Fibroblast of lung (primary cell): ENCODE measurements at regions not wholly inside any gene's neighbourhood (a gene's known extent, or its start where the extent isn't known, plus 50 kb on each side); places are given as distances from the start of the nearest gene placed in this dataset.

Experiments used
- DNase-seq, 2 donors: peaks; one replicate each; pipeline versions ENCODE4 v3.0.0 to v3.0.0-alpha.2; 2010; ENCODE audit warnings: low read depth in 2 of 2
- H2AFZ ChIP-seq: 2 replicates; pipeline ENCODE4 v1.5.1; 2012; ENCODE audit warnings: low read length, control low read depth, inconsistent platforms
- H3K27ac ChIP-seq: 2 replicates; pipeline ENCODE4 v1.5.1; 2011; ENCODE audit warnings: low read length, control low read depth; ENCODE audit not compliant: insufficient read depth
- H3K27me3 ChIP-seq: 2 replicates; pipeline ENCODE4 v1.5.1; 2011; ENCODE audit warnings: mild to moderate bottlenecking, low read length; ENCODE audit not compliant: control insufficient read depth, insufficient read depth
- H3K36me3 ChIP-seq: 2 replicates; pipeline ENCODE4 v1.5.1; 2011; ENCODE audit warnings: low read length; ENCODE audit not compliant: control insufficient read depth, insufficient read depth
- H3K4me1 ChIP-seq: 2 replicates; pipeline ENCODE4 v1.5.1; 2011; ENCODE audit warnings: low read length; ENCODE audit not compliant: control insufficient read depth, insufficient read depth; ENCODE audit errors: extremely low read depth
- H3K4me2 ChIP-seq: 2 replicates; pipeline ENCODE4 v1.5.1; 2011; ENCODE audit warnings: low read length, control low read depth; ENCODE audit not compliant: insufficient read depth; ENCODE audit errors: extremely low read depth
- H3K4me3 ChIP-seq, 4 experiments: fragments of 200-600 bp in 1 of 4; sonication (generic) in 1 of 4; replicated peaks in 1 of 4; 2 replicates each; pipeline ENCODE4 v1.5.1; 2011 to 2016; ENCODE audit warnings: low read length in 4 of 4, low read depth in 3 of 4, mild to moderate bottlenecking in 3 of 4, control low read depth in 2 of 4, inconsistent platforms in 1 of 4, mixed read lengths in 1 of 4; ENCODE audit not compliant: insufficient read depth in 1 of 4; ENCODE audit errors: control extremely low read depth in 1 of 4
- H3K79me2 ChIP-seq: 2 replicates; pipeline ENCODE4 v1.5.1; 2012; ENCODE audit warnings: mild to moderate bottlenecking, low read length, inconsistent platforms; ENCODE audit not compliant: control insufficient read depth, insufficient read depth
- H3K9ac ChIP-seq: 2 replicates; pipeline ENCODE4 v1.5.1; 2011; ENCODE audit warnings: mild to moderate bottlenecking, low read length, control low read depth; ENCODE audit not compliant: insufficient read depth
- H3K9me3 ChIP-seq: 2 replicates; pipeline ENCODE4 v1.5.1; 2012; ENCODE audit warnings: low read depth, low read length; ENCODE audit not compliant: control insufficient read depth, insufficient read depth
- H4K20me1 ChIP-seq: 2 replicates; pipeline ENCODE4 v1.5.1; 2011; ENCODE audit warnings: low read length; ENCODE audit not compliant: control insufficient read depth, insufficient read depth; ENCODE audit errors: extremely low read depth
- CTCF ChIP-seq, 2 donors: IDR thresholded peaks in 1 of 2; conservative IDR thresholded peaks in 1 of 2; 1 replicate in 1 of 2; 2 replicates in 1 of 2; pipeline ENCODE4 v1.5.1; 2011 to 2012; ENCODE audit warnings: low read length in 2 of 2, control low read depth in 1 of 2, inconsistent platforms in 1 of 2, low read depth in 1 of 2, mild to moderate bottlenecking in 1 of 2
- EZH2 ChIP-seq: IDR thresholded peaks from 2 replicates; pipeline ENCODE4 v1.5.1; 2012; ENCODE audit warnings: low read length, control low read depth, mild to moderate bottlenecking; ENCODE audit errors: missing control alignments

DNA sequence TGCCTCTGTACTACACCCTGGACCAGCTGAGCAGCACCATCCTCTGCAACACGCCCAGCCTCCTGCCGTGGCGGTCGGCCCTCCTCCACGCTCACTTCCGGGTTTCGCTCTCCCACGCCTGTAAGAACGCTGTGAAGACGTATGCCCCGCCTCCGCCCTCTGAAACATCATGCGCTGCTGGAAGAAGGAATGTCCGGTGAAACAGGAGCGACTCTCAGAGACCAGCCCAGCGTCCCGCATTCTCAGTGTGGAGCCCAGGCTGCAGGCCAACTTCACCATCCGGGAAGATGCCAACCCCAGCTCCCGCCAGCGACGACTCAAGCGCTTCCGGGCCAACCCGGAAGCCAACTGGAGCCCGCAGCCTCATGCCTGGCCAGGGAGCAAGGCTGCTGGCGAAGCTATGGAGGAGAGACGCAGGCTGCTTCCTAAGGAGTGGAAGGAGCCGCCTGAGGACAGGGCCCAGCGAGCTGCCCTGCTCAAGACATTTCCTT lies 186.1 kb upstream of the SLITRK2 start:
- no peak overlapping the region for H3K4me2 ChIP-seq
- no peaks in the 10 kb centered on the region for H3K27me3 ChIP-seq
- no peak for DNase-seq
- no peaks in the 10 kb centered on the region for H3K4me1 ChIP-seq
- no peaks in the 10 kb centered on the region for H3K36me3 ChIP-seq
- H3K79me2 ChIP-seq, result no peaks in the 10 kb centered on the region
- H3K9ac ChIP-seq, result no peak overlapping the region
- H3K9me3 ChIP-seq, result no peaks in the 10 kb centered on the region
- TF ChIP-seq EZH2, result no peak
- TF ChIP-seq CTCF (conservative IDR thresholded peaks at IDR 0.05 in 1 of 2, IDR thresholded peaks at IDR 0.05 in 1 of 2; ENCODE audit: low read depth in 1 of 2, low read length in 2 of 2), result no peak
- no peak overlapping the region for H3K27ac ChIP-seq
- no peak overlapping the region for H2AFZ ChIP-seq
- no peak overlapping the region for H3K4me3 ChIP-seq
- H4K20me1 ChIP-seq, result no peaks in the 10 kb centered on the region

- TF ChIP-seq CTCF (conservative IDR thresholded peaks at IDR 0.05 in 1 of 2, IDR thresholded peaks at IDR 0.05 in 1 of 2; ENCODE audit: low read depth in 1 of 2, low read length in 2 of 2), result no peak
- TF ChIP-seq EZH2, result no peak
These were observed 163.1 kb upstream of the SLITRK2 start for GRCh38 chrX:145654486-145654885.

DNA sequence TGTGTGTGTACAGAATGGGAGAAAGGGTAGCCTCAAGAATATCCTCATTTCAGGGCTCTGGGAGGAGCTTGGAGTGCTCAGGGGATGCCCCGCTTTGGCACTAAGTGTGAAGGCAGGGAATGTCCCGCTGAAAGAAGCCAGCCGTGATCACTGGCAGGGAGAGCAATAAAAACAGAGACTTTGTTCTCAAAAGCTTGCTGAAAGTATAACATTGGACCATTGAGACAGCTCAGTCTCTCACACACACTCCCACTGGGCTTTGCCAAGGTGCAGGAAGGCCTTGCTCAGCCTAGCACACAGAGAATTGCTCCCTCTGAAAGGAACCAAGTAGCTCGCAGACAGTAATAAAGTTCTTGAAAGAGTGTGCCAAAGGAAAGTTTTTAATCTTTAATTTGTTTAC lies 143.8 kb upstream of the SLITRK2 start:
- H3K4me1 ChIP-seq, result no peaks in the 10 kb centered on the region
- H3K79me2 ChIP-seq, result no peaks in the 10 kb centered on the region
- no peaks in the 10 kb centered on the region for H4K20me1 ChIP-seq
- H3K36me3 ChIP-seq, result no peaks in the 10 kb centered on the region
- DNase-seq, result no peak
- no peak overlapping the region for H3K27ac ChIP-seq
- H3K9ac ChIP-seq, result no peak overlapping the region
- no peaks in the 10 kb centered on the region for H3K9me3 ChIP-seq
- H2AFZ ChIP-seq, result no peak overlapping the region
- no peak overlapping the region for H3K4me2 ChIP-seq
- TF ChIP-seq EZH2 (no peak), CTCF (conservative IDR thresholded peaks at IDR 0.05 in 1 of 2, IDR thresholded peaks at IDR 0.05 in 1 of 2; ENCODE audit: low read depth in 1 of 2, low read length in 2 of 2) (no peak)
- H3K27me3 ChIP-seq, result no peaks in the 10 kb centered on the region
- H3K4me3 ChIP-seq, result no peak overlapping the region

More at GRCh38 chrX:145654486-145654885, 163.1 kb upstream of the SLITRK2 start:
- Histone ChIP-seq H3K36me3 (no peaks in the 10 kb centered on the region), H3K4me1 (no peaks in the 10 kb centered on the region), H3K9me3 (no peaks in the 10 kb centered on the region), H3K27me3 (no peaks in the 10 kb centered on the region), H3K4me2 (no peak overlapping the region), H4K20me1 (no peaks in the 10 kb centered on the region), H2AFZ (no peak overlapping the region), H3K27ac (no peak overlapping the region), H3K9ac (no peak overlapping the region), H3K79me2 (no peaks in the 10 kb centered on the region), H3K4me3 (no peak overlapping the region)
- DNase-seq, result no peak
